ENCODE measurements at regions not wholly inside any gene's neighbourhood (a gene's known extent, or its start where the extent isn't known, plus 50 kb on each side); places are given as distances from the start of the nearest gene placed in this dataset.

GRCh38 chr2:199554026-199554425, 96.3 kb upstream of the SATB2 start:
- H3K9me3 ChIP-seq (replicated peaks; ENCODE audit: control insufficient read depth, insufficient read depth, low read length), result no peaks in the 10 kb centered on the region
- H3K27me3 ChIP-seq (replicated peaks in 1 of 2; ENCODE audit: control insufficient read depth in 2 of 2, insufficient read depth in 2 of 2, low read length in 1 of 2), result no peaks in the 10 kb centered on the region; a peak in 1 of 4 replicates
- H3K27ac ChIP-seq (ENCODE audit: control insufficient read depth, insufficient read depth), result no peak overlapping the region
- WGBS (ENCODE audit: insufficient coverage, insufficient replicate concordance, low lambda C conversion rate, missing lambda C conversion rate), result 14% methylated on average over 2 of the region's 2 CpGs
- DNase-seq (ENCODE audit: low read depth, low spot score) (no peak), ATAC-seq (no peak), FAIRE-seq (no peak)
- no peaks in the 10 kb centered on the region for H3K36me3 ChIP-seq (ENCODE audit: control insufficient read depth in 2 of 2, insufficient read depth in 2 of 2, low read length in 1 of 2)
- intact Hi-C loops (cut with micrococcal nuclease; ENCODE audit: unreplicated experiment) (no loop called here), in situ Hi-C loops (cut with MboI) (no loop called here)
- no peaks in the 10 kb centered on the region for H3K4me1 ChIP-seq (ENCODE audit: control insufficient read depth, insufficient read depth, low read length)
- ChIA-PET CTCF (no interaction called here), SMC1A (ENCODE audit: uncharacterized antibody, unreplicated experiment) (no interaction called here), POLR2A (no interaction called here), RAD21 (ENCODE audit: unreplicated experiment) (no interaction called here)
- no peaks in the 10 kb centered on the region for H3K79me2 ChIP-seq (ENCODE audit: control insufficient read depth, insufficient read depth, low read length)
- no peak overlapping the region for H3K4me3 ChIP-seq
- H3K4me2 ChIP-seq (ENCODE audit: control insufficient read depth, insufficient read depth), result no peak overlapping the region
- no peak overlapping the region for H2AFZ ChIP-seq (ENCODE audit: control insufficient read depth, low read depth, low read length)
- H3K9ac ChIP-seq (ENCODE audit: control insufficient read depth, insufficient read depth, low read length), result no peak overlapping the region
- H4K20me1 ChIP-seq (ENCODE audit: control insufficient read depth, insufficient read depth), result no peaks in the 10 kb centered on the region
- TF ChIP-seq MTA3 (IDR thresholded peaks at IDR 0.05; ENCODE audit: borderline replicate concordance, low read length) (no peak), GATAD2B (conservative IDR thresholded peaks at IDR 0.05; ENCODE audit: low read depth) (no peak), GABPA (IDR thresholded peaks at IDR 0.05; ENCODE audit: low read depth) (no peak), KDM1A (IDR thresholded peaks at IDR 0.05; ENCODE audit: borderline replicate concordance) (no peak)
- TF ChIP-seq, protein P1, sequence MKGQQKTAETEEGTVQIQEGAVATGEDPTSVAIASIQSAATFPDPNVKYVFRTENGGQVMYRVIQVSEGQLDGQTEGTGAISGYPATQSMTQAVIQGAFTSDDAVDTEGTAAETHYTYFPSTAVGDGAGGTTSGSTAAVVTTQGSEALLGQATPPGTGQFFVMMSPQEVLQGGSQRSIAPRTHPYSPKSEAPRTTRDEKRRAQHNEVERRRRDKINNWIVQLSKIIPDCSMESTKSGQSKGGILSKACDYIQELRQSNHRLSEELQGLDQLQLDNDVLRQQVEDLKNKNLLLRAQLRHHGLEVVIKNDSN (IDR thresholded peaks at IDR 0.05; ENCODE audit: borderline replicate concordance, extremely low read length, insufficient read depth, low read depth, low read length), result no peak
- BruUV-seq (replicated peaks), result no TSS peak

DNA sequence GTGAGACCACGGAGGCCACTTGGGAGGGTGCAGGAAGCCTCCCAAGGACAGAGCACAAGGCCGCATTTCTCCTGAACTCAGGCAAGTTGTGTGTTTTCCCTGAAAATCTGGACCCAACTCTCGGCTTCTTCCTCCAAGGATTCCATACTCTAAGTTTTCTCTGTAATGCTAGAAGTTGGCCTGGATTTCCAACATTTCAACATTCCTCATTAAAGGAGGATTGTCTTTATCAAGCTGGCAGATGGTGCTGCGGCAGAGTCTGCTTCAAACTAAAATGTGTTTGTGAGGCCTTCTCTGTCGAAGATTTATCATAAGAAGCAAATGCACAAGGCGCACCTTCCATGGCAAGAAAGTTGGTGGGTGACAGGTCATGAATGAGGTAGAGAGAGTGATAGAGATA, 94.4 kb upstream of the SATB2 start:
- no peaks in the 10 kb centered on the region; a peak in 1 of 4 replicates for H3K27me3 ChIP-seq (replicated peaks in 1 of 2; ENCODE audit: control insufficient read depth in 2 of 2, insufficient read depth in 2 of 2, low read length in 1 of 2)
- no peak for TF ChIP-seq EZH2 (IDR thresholded peaks at IDR 0.05; ENCODE audit: borderline replicate concordance, control insufficient read depth, low read depth, low read length)
- POLR2A ChIA-PET, result no interaction called here
- H3K36me3 ChIP-seq (ENCODE audit: control insufficient read depth in 2 of 2, insufficient read depth in 2 of 2, low read length in 1 of 2), result no peaks in the 10 kb centered on the region
- DNase-seq (ENCODE audit: low read depth, low spot score) (no peak), FAIRE-seq (no peak), ATAC-seq (no peak)
- 37% methylated on average over 6 of the region's 6 CpGs for WGBS (ENCODE audit: insufficient coverage, insufficient replicate concordance, low lambda C conversion rate, missing lambda C conversion rate)
- H3K4me3 ChIP-seq, result no peak overlapping the region
- H2AFZ ChIP-seq (ENCODE audit: control insufficient read depth, low read depth, low read length), result no peak overlapping the region
- no peaks in the 10 kb centered on the region for H4K20me1 ChIP-seq (ENCODE audit: control insufficient read depth, insufficient read depth)
- H3K27ac ChIP-seq (ENCODE audit: control insufficient read depth, insufficient read depth), result no peak overlapping the region
- CTCF ChIA-PET, result no interaction called here
- BruUV-seq (replicated peaks), result no TSS peak
- SMC1A ChIA-PET (ENCODE audit: uncharacterized antibody, unreplicated experiment), result interaction anchor here (0.7 kb wide), 1 partner anchor 9 kb away, joined by 3 read pairs; no protein-coding TSS in a partner anchor
- in situ Hi-C loops (cut with MboI), result no loop called here
- no peak overlapping the region for H3K4me2 ChIP-seq (ENCODE audit: control insufficient read depth, insufficient read depth)
- intact Hi-C loops (cut with micrococcal nuclease; ENCODE audit: unreplicated experiment), result no loop called here
- H3K9me3 ChIP-seq (replicated peaks; ENCODE audit: control insufficient read depth, insufficient read depth, low read length), result no peaks in the 10 kb centered on the region
- no peaks in the 10 kb centered on the region for H3K4me1 ChIP-seq (ENCODE audit: control insufficient read depth, insufficient read depth, low read length)
- RAD21 ChIA-PET (ENCODE audit: unreplicated experiment), result no interaction called here
- H3K79me2 ChIP-seq (ENCODE audit: control insufficient read depth, insufficient read depth, low read length), result no peaks in the 10 kb centered on the region
- no peak overlapping the region for H3K9ac ChIP-seq (ENCODE audit: control insufficient read depth, insufficient read depth, low read length)
